ENCODE measurements at regions not wholly inside any gene's neighbourhood (a gene's known extent, or its start where the extent isn't known, plus 50 kb on each side); places are given as distances from the start of the nearest gene placed in this dataset.

DNA sequence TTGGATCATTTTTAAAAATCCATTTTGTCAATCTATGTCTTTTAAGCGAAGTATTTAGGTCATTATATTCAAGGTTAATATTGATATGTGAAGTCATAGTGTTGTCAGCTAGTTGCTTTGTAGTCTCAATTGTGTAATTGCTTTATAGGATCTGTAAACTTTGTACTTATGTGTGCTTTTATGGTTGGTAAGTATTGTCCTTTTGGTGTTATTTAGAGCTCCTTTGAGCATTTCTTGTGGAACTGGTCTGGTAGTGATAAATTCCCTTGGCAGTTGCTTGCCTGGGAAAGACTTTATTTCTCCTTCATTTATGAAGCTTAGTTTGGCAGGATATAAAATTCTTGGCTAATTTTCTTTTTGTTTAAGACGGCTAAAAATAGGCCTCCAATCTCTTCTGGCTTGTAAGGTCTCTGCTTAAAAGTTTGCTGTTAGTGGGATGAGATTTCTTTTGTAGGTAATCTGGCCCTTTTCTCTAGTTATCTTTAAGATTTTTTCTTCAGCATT is 368.8 kb downstream of the SPRY2 start:
- Histone ChIP-seq H2BK12ac (ENCODE audit: insufficient read length, low read depth, low read length) (no peak overlapping the region), H3K4ac (ENCODE audit: low read depth, low read length) (no peak overlapping the region), H3K79me2 (ENCODE audit: insufficient read depth, low read length) (no peaks in the 10 kb centered on the region), H4K8ac (replicated peaks; ENCODE audit: insufficient read length, low read depth, low read length) (no peak overlapping the region), H2BK15ac (ENCODE audit: low read depth, low read length) (no peak overlapping the region), H2AK5ac (ENCODE audit: insufficient read length, low read length) (no peak overlapping the region), H4K5ac (ENCODE audit: insufficient read length, low read depth, low read length) (no peak overlapping the region), H2BK120ac (ENCODE audit: low read depth, low read length, poor library complexity, severe bottlenecking) (no peak overlapping the region), H3K27ac (ENCODE audit: insufficient read length, low read depth, low read length) (no peak overlapping the region), H3K23me2 (ENCODE audit: insufficient read length, low read depth, low read length, poor library complexity, severe bottlenecking) (no peaks in the 10 kb centered on the region), H3K4me1 (ENCODE audit: insufficient read depth, low read length) (no peaks in the 10 kb centered on the region; the same call in 1 of the 2 replicates), H3K9me3 (ENCODE audit: control insufficient read depth, low read depth, low read length) (no peaks in the 10 kb centered on the region), H2BK20ac (ENCODE audit: low read depth, low read length, poor library complexity, severe bottlenecking) (no peak overlapping the region), H4K91ac (ENCODE audit: insufficient read length, low read depth, low read length) (no peak overlapping the region), H2BK5ac (ENCODE audit: insufficient read length, low read length) (no peak overlapping the region), H3K56ac (ENCODE audit: insufficient read length, low read depth, low read length) (no peak overlapping the region), H4K20me1 (ENCODE audit: control insufficient read depth, insufficient read depth, insufficient read length) (no peaks in the 10 kb centered on the region), H3K4me2 (ENCODE audit: insufficient read depth, insufficient read length, low read length) (no peak overlapping the region), H3K9ac (ENCODE audit: extremely low read depth, insufficient read length, low read length) (no peak overlapping the region), H2AFZ (ENCODE audit: low read length) (no peak overlapping the region), H3T11ph (ENCODE audit: low read length) (no peak overlapping the region), H3K14ac (ENCODE audit: insufficient read depth, low read length) (no peak overlapping the region), H3K23ac (ENCODE audit: insufficient read length, low read depth, low read length) (no peak overlapping the region), H3K27me3 (ENCODE audit: insufficient read depth, low read length) (no peaks in the 10 kb centered on the region), H3K18ac (ENCODE audit: insufficient read length, low read depth, low read length) (no peak overlapping the region), H3K79me1 (ENCODE audit: insufficient read depth, low read depth, low read length, poor library complexity, severe bottlenecking) (no peaks in the 10 kb centered on the region)
- Mint-ChIP-seq H3K4me1 (peaks cover 2 to 8% of the 10 kb centered on the region in 2 experiments), H3K9me3 (peaks cover 27 to 33% of the 10 kb centered on the region in 2 experiments), H3K4me3 (no peak overlapping the region), H3K36me3 (ENCODE audit: insufficient read depth in 1 of 3, low read depth in 3 of 3) (peaks cover 8 to 37% (median 18%) of the 10 kb centered on the region in 3 experiments), H3K27me3 (ENCODE audit: low read depth) (peaks cover 4% of the 10 kb centered on the region), H3K27ac (no peak overlapping the region)
- TF ChIP-seq, protein P1, sequence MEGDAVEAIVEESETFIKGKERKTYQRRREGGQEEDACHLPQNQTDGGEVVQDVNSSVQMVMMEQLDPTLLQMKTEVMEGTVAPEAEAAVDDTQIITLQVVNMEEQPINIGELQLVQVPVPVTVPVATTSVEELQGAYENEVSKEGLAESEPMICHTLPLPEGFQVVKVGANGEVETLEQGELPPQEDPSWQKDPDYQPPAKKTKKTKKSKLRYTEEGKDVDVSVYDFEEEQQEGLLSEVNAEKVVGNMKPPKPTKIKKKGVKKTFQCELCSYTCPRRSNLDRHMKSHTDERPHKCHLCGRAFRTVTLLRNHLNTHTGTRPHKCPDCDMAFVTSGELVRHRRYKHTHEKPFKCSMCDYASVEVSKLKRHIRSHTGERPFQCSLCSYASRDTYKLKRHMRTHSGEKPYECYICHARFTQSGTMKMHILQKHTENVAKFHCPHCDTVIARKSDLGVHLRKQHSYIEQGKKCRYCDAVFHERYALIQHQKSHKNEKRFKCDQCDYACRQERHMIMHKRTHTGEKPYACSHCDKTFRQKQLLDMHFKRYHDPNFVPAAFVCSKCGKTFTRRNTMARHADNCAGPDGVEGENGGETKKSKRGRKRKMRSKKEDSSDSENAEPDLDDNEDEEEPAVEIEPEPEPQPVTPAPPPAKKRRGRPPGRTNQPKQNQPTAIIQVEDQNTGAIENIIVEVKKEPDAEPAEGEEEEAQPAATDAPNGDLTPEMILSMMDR (conservative IDR thresholded peaks at IDR 0.05) = no peak
- DNase-seq = no peak
- no CpG with 5 or more reads among the region's 2 CpGs for WGBS (ENCODE audit: extremely low coverage, insufficient read length, low lambda C conversion rate)
